H1 (cell line): ENCODE measurements at regions not wholly inside any gene's neighbourhood (a gene's known extent, or its start where the extent isn't known, plus 50 kb on each side); places are given as distances from the start of the nearest gene placed in this dataset.

Experiments used
- CTCF ChIA-PET: fragments of 300-600 bp; sonication (Branson Sonifier 250); formaldehyde crosslinking; loops from one replicate; lab custom pipeline; 2021; ENCODE audit not compliant: partially characterized antibody; lab: Charles Lee
- POLR2A ChIA-PET: fragments of 300-600 bp; sonication (Branson Sonifier 250); formaldehyde crosslinking; loops from one replicate; lab custom pipeline; 2021; ENCODE audit warnings: inconsistent platforms; ENCODE audit not compliant: partially characterized antibody; lab: Charles Lee
- DNase-seq, 2 experiments: peaks; one replicate each; pipeline versions ENCODE4 v3.0.0 to v3.0.0-alpha.2; 2010 to 2022; ENCODE audit warnings: low spot score in 2 of 2, low read depth in 1 of 2, mixed read lengths in 1 of 2
- FAIRE-seq: peaks from 2 replicates; lab custom pipeline; 2011; peaks lifted over from hg19 to GRCh38; lab: Jason Lieb, UNC
- H2AFZ ChIP-seq: 2 replicates; pipeline ENCODE4 v1.8.1; 2012; ENCODE audit warnings: low read length, inconsistent platforms
- H2AK5ac ChIP-seq: 2 replicates; pipeline ENCODE4 v1.6.1; 2013; ENCODE audit warnings: low read depth, low read length
- H2BK120ac ChIP-seq: replicated peaks from 2 replicates; pipeline ENCODE3; 2013; ENCODE audit warnings: low read depth, low read length, inconsistent platforms
- H2BK12ac ChIP-seq: 2 replicates; pipeline ENCODE4 v1.6.1; 2013; ENCODE audit warnings: low read depth, low read length
- H2BK15ac ChIP-seq: 2 replicates; pipeline ENCODE4 v1.6.1; 2013; ENCODE audit warnings: low read length
- H2BK20ac ChIP-seq: 2 replicates; pipeline ENCODE4 v1.6.1; 2013; ENCODE audit warnings: low read length
- H2BK5ac ChIP-seq: 2 replicates; pipeline ENCODE4 v1.6.1; 2013; ENCODE audit warnings: low read depth, low read length
- H3K14ac ChIP-seq: 2 replicates; pipeline ENCODE4 v1.6.1; 2013; ENCODE audit warnings: inconsistent platforms; ENCODE audit not compliant: insufficient read length
- H3K18ac ChIP-seq: 2 replicates; pipeline ENCODE4 v1.6.1; 2013; ENCODE audit warnings: low read length; ENCODE audit errors: extremely low read depth
- H3K23ac ChIP-seq: 2 replicates; pipeline ENCODE4 v1.6.1; 2013; ENCODE audit warnings: inconsistent platforms; ENCODE audit not compliant: insufficient read length
- H3K23me2 ChIP-seq: 2 replicates; pipeline ENCODE4 v1.6.1; 2013; ENCODE audit warnings: low read depth, low read length
- H3K27ac ChIP-seq: 2 replicates; pipeline ENCODE4 v1.6.1; 2011; ENCODE audit warnings: low read depth, low read length, inconsistent platforms
- H3K27me3 ChIP-seq, 4 experiments: replicated peaks in 1 of 4; 1 replicate in 1 of 4; 2 replicates in 3 of 4; pipeline versions ENCODE4 v1.6.1 to v1.8.1; 2011 to 2013; ENCODE audit warnings: low read length in 3 of 4, mild to moderate bottlenecking in 3 of 4, inconsistent platforms in 2 of 4, mixed read lengths in 2 of 4, moderate library complexity in 1 of 4; ENCODE audit not compliant: control insufficient read depth in 3 of 4, insufficient read depth in 3 of 4; ENCODE audit errors: extremely low read depth in 1 of 4
- H3K36me3 ChIP-seq, 4 experiments: 2 replicates each; pipeline versions ENCODE4 v1.6.1 to v1.8.1; 2011 to 2013; ENCODE audit warnings: mild to moderate bottlenecking in 4 of 4, low read length in 3 of 4, moderate library complexity in 2 of 4, control low read depth in 1 of 4, inconsistent platforms in 1 of 4; ENCODE audit not compliant: insufficient read depth in 4 of 4, control insufficient read depth in 2 of 4
- H3K4ac ChIP-seq: replicated peaks from 2 replicates; pipeline ENCODE3; 2013; ENCODE audit warnings: low read length, low read depth, mixed read lengths, inconsistent platforms; ENCODE audit not compliant: insufficient read length
- H3K4me1 ChIP-seq, 4 experiments: replicated peaks in 1 of 4; 1 replicate in 1 of 4; 2 replicates in 3 of 4; pipeline versions ENCODE4 v1.6.1 to v1.8.1; 2011 to 2013; ENCODE audit warnings: low read length in 3 of 4, inconsistent platforms in 2 of 4, mixed read lengths in 1 of 4; ENCODE audit not compliant: insufficient read depth in 4 of 4, control insufficient read depth in 3 of 4
- H3K4me2 ChIP-seq, 2 experiments: 2 replicates each; pipeline versions ENCODE4 v1.6.1 to v1.8.1; 2011 to 2013; ENCODE audit warnings: low read depth in 2 of 2, low read length in 2 of 2, control low read depth in 1 of 2, inconsistent platforms in 1 of 2, mild to moderate bottlenecking in 1 of 2; ENCODE audit not compliant: insufficient read depth in 1 of 2
- H3K4me3 ChIP-seq, 4 experiments: fragments of 200-600, 300-600 bp in 1 of 4; sonication (generic), shearing (Covaris generic), sonication (Bioruptor Twin) in 1 of 4; 2 replicates each; pipeline versions ENCODE4 v1.5.1 to v1.8.1; 2011 to 2016; ENCODE audit warnings: low read length in 4 of 4, low read depth in 3 of 4, control low read depth in 2 of 4, inconsistent platforms in 2 of 4, mild to moderate bottlenecking in 2 of 4, mixed read lengths in 1 of 4, moderate library complexity in 1 of 4; ENCODE audit not compliant: insufficient read depth in 2 of 4; ENCODE audit errors: extremely low read depth in 1 of 4
- H3K56ac ChIP-seq: replicated peaks from 2 replicates; pipeline ENCODE3; 2013; ENCODE audit warnings: low read depth, mild to moderate bottlenecking, mixed read lengths, low read length, inconsistent platforms; ENCODE audit not compliant: insufficient read length
- H3K79me1 ChIP-seq: 2 replicates; pipeline ENCODE4 v1.6.1; 2013; ENCODE audit warnings: low read depth, low read length, control low read depth
- H3K79me2 ChIP-seq, 2 experiments: 2 replicates each; pipeline versions ENCODE4 v1.6.1 to v1.8.1; 2012 to 2013; ENCODE audit warnings: low read length in 2 of 2, mild to moderate bottlenecking in 2 of 2, inconsistent platforms in 1 of 2; ENCODE audit not compliant: insufficient read depth in 2 of 2, control insufficient read depth in 1 of 2
- H3K9ac ChIP-seq, 4 experiments: replicated peaks in 1 of 4; 1 replicate in 1 of 4; 2 replicates in 3 of 4; pipeline versions ENCODE4 v1.6.1 to v1.8.1; 2011 to 2013; ENCODE audit warnings: low read depth in 3 of 4, low read length in 3 of 4, control low read depth in 2 of 4, mild to moderate bottlenecking in 2 of 4, moderate library complexity in 2 of 4, inconsistent platforms in 1 of 4; ENCODE audit errors: extremely low read depth in 1 of 4
- H3K9me3 ChIP-seq, 2 experiments: 2 replicates each; pipeline versions ENCODE4 v1.6.1 to v1.8.1; 2012 to 2013; ENCODE audit warnings: mild to moderate bottlenecking in 2 of 2, moderate library complexity in 2 of 2, control low read depth in 1 of 2, inconsistent platforms in 1 of 2, low read depth in 1 of 2, low read length in 1 of 2, mixed read lengths in 1 of 2; ENCODE audit not compliant: insufficient read depth in 2 of 2
- H4K20me1 ChIP-seq, 2 experiments: replicated peaks in 1 of 2; 2 replicates each; pipeline versions ENCODE3 to v1.8.1; 2011 to 2013; ENCODE audit warnings: inconsistent platforms in 2 of 2, low read length in 2 of 2, mild to moderate bottlenecking in 1 of 2; ENCODE audit not compliant: insufficient read depth in 2 of 2, control insufficient read depth in 1 of 2
- H4K5ac ChIP-seq: 2 replicates; pipeline ENCODE4 v1.6.1; 2013; ENCODE audit warnings: low read length, low read depth, mixed read lengths, inconsistent platforms; ENCODE audit not compliant: insufficient read length
- H4K8ac ChIP-seq: 2 replicates; pipeline ENCODE4 v1.8.0; 2013; ENCODE audit warnings: mild to moderate bottlenecking, moderate library complexity, low read length, inconsistent platforms; ENCODE audit not compliant: insufficient read depth; ENCODE audit errors: extremely low read depth
- H4K91ac ChIP-seq: replicated peaks from 2 replicates; pipeline ENCODE3; 2013; ENCODE audit warnings: low read length, mixed read lengths, inconsistent platforms; ENCODE audit not compliant: insufficient read length
- EP300 ChIP-seq, 2 experiments: IDR thresholded peaks; 1 replicate in 1 of 2; 2 replicates in 1 of 2; pipeline ENCODE4 v1.6.1; 2011 to 2012; ENCODE audit warnings: low read depth in 2 of 2, low read length in 2 of 2, mild to moderate bottlenecking in 2 of 2, borderline replicate concordance in 1 of 2, inconsistent platforms in 1 of 2, moderate library complexity in 1 of 2
- MAFK ChIP-seq: IDR thresholded peaks from 2 replicates; pipeline ENCODE4 v1.6.1; 2012; ENCODE audit warnings: low read depth, mild to moderate bottlenecking, improper control_type of control experiment, low read length
- POLR2AphosphoS5 ChIP-seq: IDR thresholded peaks from 2 replicates; pipeline ENCODE4 v1.6.1; 2011; ENCODE audit warnings: low read depth, low read length
- RAD21 ChIP-seq, 2 experiments: IDR thresholded peaks in 1 of 2; conservative IDR thresholded peaks in 1 of 2; 2 replicates each; pipeline ENCODE4 v1.6.1; 2011; ENCODE audit warnings: low read depth in 2 of 2, low read length in 2 of 2, improper control_type of control experiment in 1 of 2, inconsistent platforms in 1 of 2, mild to moderate bottlenecking in 1 of 2, moderate library complexity in 1 of 2
- WGBS, 2 experiments: shearing (Covaris generic) in 1 of 2; methylation state at CpG; one replicate each; pipeline versions ENCODE4 v1.1.6 to v1.1.7; 2013 to 2015; ENCODE audit warnings: low lambda C conversion rate in 2 of 2, mixed read lengths in 2 of 2, inconsistent platforms in 1 of 2, low coverage in 1 of 2, missing lambda C conversion rate in 1 of 2; ENCODE audit not compliant: insufficient replicate concordance in 2 of 2, insufficient coverage in 1 of 2, insufficient read length in 1 of 2; ENCODE audit errors: extremely low coverage in 1 of 2, missing lambda C conversion rate in 1 of 2; 5-methylcytosine and 5-hydroxymethylcytosine counted together

DNA sequence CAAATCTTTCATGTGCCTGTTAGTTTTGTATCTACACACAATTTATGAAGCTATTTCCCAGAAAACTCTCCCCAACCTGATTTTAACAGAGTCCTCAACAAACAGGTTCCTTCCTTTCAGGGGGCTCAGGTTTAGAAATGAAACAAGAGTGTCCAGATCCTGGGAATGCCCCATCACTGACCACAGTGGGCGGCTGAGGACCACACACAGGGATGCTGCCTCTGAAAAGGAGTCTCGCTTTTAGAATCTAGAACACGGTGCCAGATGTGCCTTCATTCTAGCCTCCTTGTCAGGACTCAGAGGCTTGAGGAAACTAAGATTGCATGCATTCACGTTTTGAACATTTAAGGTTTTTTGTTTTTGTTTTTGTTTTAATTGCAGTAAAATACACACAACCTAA, 115.0 kb downstream of the FOXB1 start:
- no peak for DNase-seq
- no peak overlapping the region for H4K8ac ChIP-seq
- H3K79me1 ChIP-seq, result no peaks in the 10 kb centered on the region
- no peak overlapping the region for H3K27ac ChIP-seq
- peak overlapping the region; percentile 60 for H4K91ac ChIP-seq
- no peak overlapping the region for H3K9ac ChIP-seq
- H3K18ac ChIP-seq, result no peak overlapping the region; the same call in 1 of the 2 replicates
- H3K36me3 ChIP-seq, result no peaks in the 10 kb centered on the region
- peak; percentile 50 for FAIRE-seq
- 13% methylated on average over 4 of the region's 4 CpGs; no CpG with 5 or more reads in 1 of the 2 experiments for WGBS, 2 experiments
- no peaks in the 10 kb centered on the region for H3K79me2 ChIP-seq
- H2AK5ac ChIP-seq, result no peak overlapping the region
- peaks cover 4% of the 10 kb centered on the region; the same call in 1 of the 2 replicates for H3K23me2 ChIP-seq
- no peaks in the 10 kb centered on the region for H3K9me3 ChIP-seq
- no peak overlapping the region for H3K14ac ChIP-seq
- H2BK120ac ChIP-seq, result peak overlapping the region; percentile 19
- ChIA-PET POLR2A (interaction anchor here (2.0 kb wide), 1 partner anchor 8 kb away, joined by 10 read pairs; no protein-coding TSS in a partner anchor), CTCF (interaction anchor here (2.2 kb wide), 1 partner anchor 40 kb away, joined by 9 read pairs; no protein-coding TSS in a partner anchor)
- H3K4me2 ChIP-seq, result peak overlapping the region; percentile 62 to 85
- peaks cover 0 to 2% (median 0%) of the 10 kb centered on the region in 4 experiments; a peak in 3 of 7 replicates for H3K27me3 ChIP-seq
- no peak overlapping the region for H3K56ac ChIP-seq
- H3K4me1 ChIP-seq, result peaks cover 8 to 38% (median 29%) of the 10 kb centered on the region in 4 experiments
- H2AFZ ChIP-seq, result no peak overlapping the region
- peak overlapping the region; percentile 66; the same call in 1 of the 2 replicates for H2BK15ac ChIP-seq
- H4K20me1 ChIP-seq, result no peaks in the 10 kb centered on the region
- no peak overlapping the region for H2BK20ac ChIP-seq
- peak overlapping the region in 3 of 4 experiments; percentile 17 to 51 (median 20); a peak in 4 of 8 replicates for H3K4me3 ChIP-seq
- no peak overlapping the region for H3K4ac ChIP-seq
- peak overlapping the region; percentile 22; the same call in 1 of the 2 replicates for H2BK5ac ChIP-seq
- no peak overlapping the region for H4K5ac ChIP-seq
- no peak overlapping the region for H3K23ac ChIP-seq
- H2BK12ac ChIP-seq, result peak overlapping the region; percentile 20; the same call in 1 of the 2 replicates
- TF ChIP-seq RAD21 (IDR thresholded peaks at IDR 0.05 in 1 of 2, conservative IDR thresholded peaks at IDR 0.05 in 1 of 2; ENCODE audit: low read depth in 2 of 2, low read length in 2 of 2) (no peak), MAFK (no peak), POLR2AphosphoS5 (no peak), EP300 (IDR thresholded peaks at IDR 0.05; ENCODE audit: borderline replicate concordance in 1 of 2, low read depth in 2 of 2, low read length in 2 of 2) (no peak)
